Sigmoid colon (tissue), 4 donors: ENCODE measurements at regions not wholly inside any gene's neighbourhood (a gene's known extent, or its start where the extent isn't known, plus 50 kb on each side); places are given as distances from the start of the nearest gene placed in this dataset.

ENCODE experiments used
- POLR2A ChIP-seq, 2 donors: fragments of 450-650 bp; IDR thresholded peaks; one replicate each; pipeline ENCODE4 v1.6.1; 2016; ENCODE audit warnings: antibody characterized with exemption in 2 of 2, mild to moderate bottlenecking in 2 of 2, moderate library complexity in 2 of 2
- POLR2AphosphoS5 ChIP-seq, 4 donors: sonication (generic); formaldehyde crosslinking; IDR thresholded peaks; one replicate each; pipeline ENCODE4 v1.6.1; 2017; ENCODE audit warnings: antibody characterized with exemption in 4 of 4
- TF ChIP-seq, protein P1 (sequence below), 4 experiments: fragments of 450-650 bp in 3 of 4; fragments of 200-600 bp in 1 of 4; IDR thresholded peaks; one replicate each; pipeline ENCODE4 v1.5.1; 2016 to 2019; ENCODE audit warnings: antibody characterized with exemption in 4 of 4, mild to moderate bottlenecking in 3 of 4, moderate library complexity in 2 of 4

GRCh38 chr9:85421641-85422040 lies 320.1 kb downstream of the AGTPBP1 start:
- TF ChIP-seq POLR2A (IDR thresholded peaks at IDR 0.05) (no peak), POLR2AphosphoS5 (IDR thresholded peaks at IDR 0.05) (no peak)
- TF ChIP-seq, protein P1, sequence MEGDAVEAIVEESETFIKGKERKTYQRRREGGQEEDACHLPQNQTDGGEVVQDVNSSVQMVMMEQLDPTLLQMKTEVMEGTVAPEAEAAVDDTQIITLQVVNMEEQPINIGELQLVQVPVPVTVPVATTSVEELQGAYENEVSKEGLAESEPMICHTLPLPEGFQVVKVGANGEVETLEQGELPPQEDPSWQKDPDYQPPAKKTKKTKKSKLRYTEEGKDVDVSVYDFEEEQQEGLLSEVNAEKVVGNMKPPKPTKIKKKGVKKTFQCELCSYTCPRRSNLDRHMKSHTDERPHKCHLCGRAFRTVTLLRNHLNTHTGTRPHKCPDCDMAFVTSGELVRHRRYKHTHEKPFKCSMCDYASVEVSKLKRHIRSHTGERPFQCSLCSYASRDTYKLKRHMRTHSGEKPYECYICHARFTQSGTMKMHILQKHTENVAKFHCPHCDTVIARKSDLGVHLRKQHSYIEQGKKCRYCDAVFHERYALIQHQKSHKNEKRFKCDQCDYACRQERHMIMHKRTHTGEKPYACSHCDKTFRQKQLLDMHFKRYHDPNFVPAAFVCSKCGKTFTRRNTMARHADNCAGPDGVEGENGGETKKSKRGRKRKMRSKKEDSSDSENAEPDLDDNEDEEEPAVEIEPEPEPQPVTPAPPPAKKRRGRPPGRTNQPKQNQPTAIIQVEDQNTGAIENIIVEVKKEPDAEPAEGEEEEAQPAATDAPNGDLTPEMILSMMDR (IDR thresholded peaks at IDR 0.05): no peak
